ENCODE measurements at regions not wholly inside any gene's neighbourhood (a gene's known extent, or its start where the extent isn't known, plus 50 kb on each side); places are given as distances from the start of the nearest gene placed in this dataset.

- H3K27ac ChIP-seq: no peak overlapping the region
- DNase-seq (ENCODE audit: low read depth, low spot score): peak; percentile 18
These were observed 237.5 kb upstream of the ROPN1 start for GRCh38 chr3:124229420-124229819.

GRCh38 chr3:124229836-124230235 lies 237.9 kb upstream of the ROPN1 start:
- H3K27ac ChIP-seq: no peak overlapping the region
- no peak for DNase-seq (ENCODE audit: low read depth, low spot score)

- no peak overlapping the region for H3K27ac ChIP-seq
These were observed 238.5 kb upstream of the ROPN1 start for GRCh38 chr3:124230432-124230831.

GRCh38 chr3:124230998-124231397 lies 239.1 kb upstream of the ROPN1 start:
- H3K27ac ChIP-seq: no peak overlapping the region
- DNase-seq (ENCODE audit: low read depth, low spot score): no peak

More at GRCh38 chr3:124230432-124230831, 238.5 kb upstream of the ROPN1 start:
- no peak for DNase-seq (ENCODE audit: low read depth, low spot score)

GRCh38 chr3:124234852-124235252 lies 242.9 kb upstream of the ROPN1 start:
- no peak overlapping the region for H3K27ac ChIP-seq
- DNase-seq (ENCODE audit: low read depth, low spot score): no peak

GRCh38 chr3:124235446-124235845 lies 243.5 kb upstream of the ROPN1 start:
- DNase-seq (ENCODE audit: low read depth, low spot score): no peak

GRCh38 chr3:124243177-124243859 lies 251.4 kb upstream of the ROPN1 start:
- no peak for DNase-seq (ENCODE audit: low read depth, low spot score)
- H3K27ac ChIP-seq: no peak overlapping the region

More at GRCh38 chr3:124235446-124235845, 243.5 kb upstream of the ROPN1 start:
- no peak overlapping the region for H3K27ac ChIP-seq

GRCh38 chr3:124246376-124246775 lies 254.5 kb upstream of the ROPN1 start:
- no peak for DNase-seq (ENCODE audit: low read depth, low spot score)
- H3K27ac ChIP-seq: no peak overlapping the region

GRCh38 chr3:124246949-124247348 lies 255.0 kb upstream of the ROPN1 start:
- H3K27ac ChIP-seq: no peak overlapping the region
- no peak for DNase-seq (ENCODE audit: low read depth, low spot score)

GRCh38 chr3:124248471-124249028 lies 256.6 kb upstream of the ROPN1 start:
- no peak for DNase-seq (ENCODE audit: low read depth, low spot score)

GRCh38 chr3:124249038-124249437 lies 257.1 kb upstream of the ROPN1 start:
- H3K27ac ChIP-seq: no peak overlapping the region
- DNase-seq (ENCODE audit: low read depth, low spot score): no peak

More at GRCh38 chr3:124248471-124249028, 256.6 kb upstream of the ROPN1 start:
- no peak overlapping the region for H3K27ac ChIP-seq

- H3K27ac ChIP-seq: no peak overlapping the region
- DNase-seq (ENCODE audit: low read depth, low spot score): no peak
These were observed 258.1 kb upstream of the ROPN1 start for GRCh38 chr3:124250053-124250452.

- no peak overlapping the region for H3K27ac ChIP-seq
- no peak for DNase-seq (ENCODE audit: low read depth, low spot score)
These were observed 264.2 kb upstream of the ROPN1 start for GRCh38 chr3:124256156-124256555.

GRCh38 chr3:124256599-124256998 lies 264.7 kb upstream of the ROPN1 start:
- H3K27ac ChIP-seq: no peak overlapping the region
- DNase-seq (ENCODE audit: low read depth, low spot score): no peak

GRCh38 chr3:124257336-124257864 lies 265.5 kb upstream of the ROPN1 start:
- H3K27ac ChIP-seq: no peak overlapping the region

GRCh38 chr3:124258057-124258500 lies 266.2 kb upstream of the ROPN1 start:
- no peak overlapping the region for H3K27ac ChIP-seq
- no peak for DNase-seq (ENCODE audit: low read depth, low spot score)

More at GRCh38 chr3:124257336-124257864, 265.5 kb upstream of the ROPN1 start:
- no peak for DNase-seq (ENCODE audit: low read depth, low spot score)

GRCh38 chr3:124260206-124260915 lies 268.4 kb upstream of the ROPN1 start:
- H3K27ac ChIP-seq: no peak overlapping the region
- DNase-seq (ENCODE audit: low read depth, low spot score): no peak

- no peak overlapping the region for H3K27ac ChIP-seq
- DNase-seq (ENCODE audit: low read depth, low spot score): no peak
These were observed 269.4 kb upstream of the ROPN1 start for GRCh38 chr3:124261306-124261705.

GRCh38 chr3:124263168-124263567 lies 271.2 kb upstream of the ROPN1 start:
- no peak overlapping the region for H3K27ac ChIP-seq
- DNase-seq (ENCODE audit: low read depth, low spot score): peak; percentile 82

GRCh38 chr3:124264346-124264745 lies 272.4 kb upstream of the ROPN1 start:
- no peak for DNase-seq (ENCODE audit: low read depth, low spot score)
- H3K27ac ChIP-seq: no peak overlapping the region

GRCh38 chr3:124266487-124266886 lies 274.6 kb upstream of the ROPN1 start:
- no peak overlapping the region for H3K27ac ChIP-seq
- DNase-seq (ENCODE audit: low read depth, low spot score): no peak

Measured in epithelial cell of prostate (primary cell).